ENCODE measurements at regions not wholly inside any gene's neighbourhood (a gene's known extent, or its start where the extent isn't known, plus 50 kb on each side); places are given as distances from the start of the nearest gene placed in this dataset.

GRCh38 chr2:241993386-241994005 is 124.0 kb downstream of the RTP5 start:
- TF ChIP-seq POLR2A (IDR thresholded peaks at IDR 0.05; ENCODE audit: low read length) (no peak), GATA1 (IDR thresholded peaks at IDR 0.05; ENCODE audit: low read depth, low read length) (no peak)

Measured in erythroblast (primary cell).